K562 (cell line): ENCODE measurements at regions not wholly inside any gene's neighbourhood (a gene's known extent, or its start where the extent isn't known, plus 50 kb on each side); places are given as distances from the start of the nearest gene placed in this dataset.

Experiments used
- BRD4 ChIP-seq: fragments of 200-600 bp; sonication (generic); IDR thresholded peaks from 2 replicates; pipeline ENCODE4 v1.6.1; 2017; ENCODE audit warnings: inconsistent platforms
- CBX2 ChIP-seq: fragments of 200-600 bp; sonication (generic); IDR thresholded peaks from one replicate; pipeline ENCODE4 v1.6.1; 2012; ENCODE audit warnings: mild to moderate bottlenecking, low read length, inconsistent platforms; ENCODE audit not compliant: insufficient read depth, poor library complexity, severe bottlenecking
- ZFX ChIP-seq: sonication (generic); formaldehyde crosslinking; IDR thresholded peaks from 2 replicates; pipeline ENCODE4 v1.8.0; 2022; ENCODE audit warnings: mild to moderate bottlenecking, missing genetic modification reagents, moderate library complexity
- ZNF212 ChIP-seq: fragments of 450-650 bp; formaldehyde crosslinking; IDR thresholded peaks from 2 replicates; pipeline ENCODE4 v1.4.0; 2020; ENCODE audit warnings: mild to moderate bottlenecking
- ZNF717 ChIP-seq: fragments of 250-450 bp; sonication (Bioruptor Pico); IDR thresholded peaks from 2 replicates; pipeline ENCODE4 v1.5.0; 2021
- ZSCAN32 ChIP-seq: fragments of 450-650 bp; formaldehyde crosslinking; IDR thresholded peaks from 2 replicates; pipeline ENCODE4 v1.4.0; 2020; ENCODE audit warnings: mild to moderate bottlenecking, moderate library complexity
- TF ChIP-seq, protein P1 (sequence below), 2 experiments: fragments of 450-650 bp in 1 of 2; sonication (generic) in 1 of 2; formaldehyde crosslinking in 1 of 2; IDR thresholded peaks; 2 replicates each; pipeline versions ENCODE4 v1.7.1 to v1.9.0; 2016 to 2022; ENCODE audit warnings: inconsistent platforms in 1 of 2, mild to moderate bottlenecking in 1 of 2, missing genetic modification reagents in 1 of 2
- TF ChIP-seq, protein P2 (sequence below): fragments of 450-650 bp; IDR thresholded peaks from 2 replicates; pipeline ENCODE4 v1.7.1; 2018; ENCODE audit warnings: mild to moderate bottlenecking, low read depth; ENCODE audit not compliant: partially characterized antibody
- TF ChIP-seq, protein P3 (sequence below): fragments of 450-650 bp; IDR thresholded peaks from 2 replicates; pipeline ENCODE4 v1.6.1; 2016; ENCODE audit warnings: antibody characterized with exemption
- TF ChIP-seq, protein P4 (sequence below): sonication (generic); formaldehyde crosslinking; IDR thresholded peaks from 2 replicates; pipeline ENCODE4 v1.9.0; 2022; ENCODE audit warnings: mild to moderate bottlenecking, missing genetic modification reagents
- TF ChIP-seq, protein P5 (sequence below): fragments of 250-450 bp; sonication (Bioruptor Pico); IDR thresholded peaks from 2 replicates; pipeline ENCODE4 v1.8.0; 2021; ENCODE audit warnings: moderate library complexity, mild to moderate bottlenecking, inconsistent platforms

DNA sequence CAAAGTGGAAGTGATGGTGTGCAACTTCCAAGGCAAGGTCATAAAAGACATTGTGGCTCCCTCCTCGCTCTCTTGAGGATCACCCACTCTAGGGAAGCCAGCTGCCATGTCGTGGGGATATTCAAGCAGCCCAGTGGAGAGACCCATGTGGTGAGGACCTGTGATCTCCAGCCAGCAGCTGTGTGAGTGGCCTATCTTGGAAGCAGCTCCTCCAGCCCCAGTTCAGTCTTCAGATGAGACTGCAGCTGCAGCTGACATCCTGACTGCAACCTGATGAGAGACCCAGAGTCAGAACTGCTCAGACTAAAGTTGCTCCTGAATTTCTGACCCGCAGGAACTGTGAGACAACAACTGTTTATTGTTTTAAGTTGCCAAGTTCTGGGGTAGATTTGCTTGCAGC, 86.4 kb upstream of the GRK3 start (continued):
- TF ChIP-seq, protein P1, sequence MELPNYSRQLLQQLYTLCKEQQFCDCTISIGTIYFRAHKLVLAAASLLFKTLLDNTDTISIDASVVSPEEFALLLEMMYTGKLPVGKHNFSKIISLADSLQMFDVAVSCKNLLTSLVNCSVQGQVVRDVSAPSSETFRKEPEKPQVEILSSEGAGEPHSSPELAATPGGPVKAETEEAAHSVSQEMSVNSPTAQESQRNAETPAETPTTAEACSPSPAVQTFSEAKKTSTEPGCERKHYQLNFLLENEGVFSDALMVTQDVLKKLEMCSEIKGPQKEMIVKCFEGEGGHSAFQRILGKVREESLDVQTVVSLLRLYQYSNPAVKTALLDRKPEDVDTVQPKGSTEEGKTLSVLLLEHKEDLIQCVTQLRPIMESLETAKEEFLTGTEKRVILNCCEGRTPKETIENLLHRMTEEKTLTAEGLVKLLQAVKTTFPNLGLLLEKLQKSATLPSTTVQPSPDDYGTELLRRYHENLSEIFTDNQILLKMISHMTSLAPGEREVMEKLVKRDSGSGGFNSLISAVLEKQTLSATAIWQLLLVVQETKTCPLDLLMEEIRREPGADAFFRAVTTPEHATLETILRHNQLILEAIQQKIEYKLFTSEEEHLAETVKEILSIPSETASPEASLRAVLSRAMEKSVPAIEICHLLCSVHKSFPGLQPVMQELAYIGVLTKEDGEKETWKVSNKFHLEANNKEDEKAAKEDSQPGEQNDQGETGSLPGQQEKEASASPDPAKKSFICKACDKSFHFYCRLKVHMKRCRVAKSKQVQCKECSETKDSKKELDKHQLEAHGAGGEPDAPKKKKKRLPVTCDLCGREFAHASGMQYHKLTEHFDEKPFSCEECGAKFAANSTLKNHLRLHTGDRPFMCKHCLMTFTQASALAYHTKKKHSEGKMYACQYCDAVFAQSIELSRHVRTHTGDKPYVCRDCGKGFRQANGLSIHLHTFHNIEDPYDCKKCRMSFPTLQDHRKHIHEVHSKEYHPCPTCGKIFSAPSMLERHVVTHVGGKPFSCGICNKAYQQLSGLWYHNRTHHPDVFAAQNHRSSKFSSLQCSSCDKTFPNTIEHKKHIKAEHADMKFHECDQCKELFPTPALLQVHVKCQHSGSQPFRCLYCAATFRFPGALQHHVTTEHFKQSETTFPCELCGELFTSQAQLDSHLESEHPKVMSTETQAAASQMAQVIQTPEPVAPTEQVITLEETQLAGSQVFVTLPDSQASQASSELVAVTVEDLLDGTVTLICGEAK (IDR thresholded peaks at IDR 0.05): no peak
- TF ChIP-seq, protein P1 (CRISPR knock-in tag; IDR thresholded peaks at IDR 0.05): no peak
- TF ChIP-seq ZNF212 (CRISPR knock-in tag) (no peak), BRD4 (no peak), ZSCAN32 (no peak), ZFX (no peak), CBX2 (no peak), ZNF717 (no peak)
- TF ChIP-seq, protein P2, sequence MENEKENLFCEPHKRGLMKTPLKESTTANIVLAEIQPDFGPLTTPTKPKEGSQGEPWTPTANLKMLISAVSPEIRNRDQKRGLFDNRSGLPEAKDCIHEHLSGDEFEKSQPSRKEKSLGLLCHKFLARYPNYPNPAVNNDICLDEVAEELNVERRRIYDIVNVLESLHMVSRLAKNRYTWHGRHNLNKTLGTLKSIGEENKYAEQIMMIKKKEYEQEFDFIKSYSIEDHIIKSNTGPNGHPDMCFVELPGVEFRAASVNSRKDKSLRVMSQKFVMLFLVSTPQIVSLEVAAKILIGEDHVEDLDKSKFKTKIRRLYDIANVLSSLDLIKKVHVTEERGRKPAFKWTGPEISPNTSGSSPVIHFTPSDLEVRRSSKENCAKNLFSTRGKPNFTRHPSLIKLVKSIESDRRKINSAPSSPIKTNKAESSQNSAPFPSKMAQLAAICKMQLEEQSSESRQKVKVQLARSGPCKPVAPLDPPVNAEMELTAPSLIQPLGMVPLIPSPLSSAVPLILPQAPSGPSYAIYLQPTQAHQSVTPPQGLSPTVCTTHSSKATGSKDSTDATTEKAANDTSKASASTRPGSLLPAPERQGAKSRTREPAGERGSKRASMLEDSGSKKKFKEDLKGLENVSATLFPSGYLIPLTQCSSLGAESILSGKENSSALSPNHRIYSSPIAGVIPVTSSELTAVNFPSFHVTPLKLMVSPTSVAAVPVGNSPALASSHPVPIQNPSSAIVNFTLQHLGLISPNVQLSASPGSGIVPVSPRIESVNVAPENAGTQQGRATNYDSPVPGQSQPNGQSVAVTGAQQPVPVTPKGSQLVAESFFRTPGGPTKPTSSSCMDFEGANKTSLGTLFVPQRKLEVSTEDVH: no peak
- TF ChIP-seq, protein P3, sequence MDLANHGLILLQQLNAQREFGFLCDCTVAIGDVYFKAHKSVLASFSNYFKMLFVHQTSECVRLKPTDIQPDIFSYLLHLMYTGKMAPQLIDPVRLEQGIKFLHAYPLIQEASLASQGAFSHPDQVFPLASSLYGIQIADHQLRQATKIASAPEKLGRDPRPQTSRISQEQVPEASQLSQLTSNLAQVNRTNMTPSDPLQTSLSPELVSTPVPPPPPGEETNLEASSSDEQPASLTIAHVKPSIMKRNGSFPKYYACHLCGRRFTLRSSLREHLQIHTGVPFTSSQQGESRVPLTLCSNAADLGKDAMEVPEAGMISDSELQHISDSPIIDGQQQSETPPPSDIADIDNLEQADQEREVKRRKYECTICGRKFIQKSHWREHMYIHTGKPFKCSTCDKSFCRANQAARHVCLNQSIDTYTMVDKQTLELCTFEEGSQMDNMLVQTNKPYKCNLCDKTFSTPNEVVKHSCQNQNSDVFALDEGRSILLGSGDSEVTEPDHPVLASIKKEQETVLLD: no peak
- TF ChIP-seq, protein P4, sequence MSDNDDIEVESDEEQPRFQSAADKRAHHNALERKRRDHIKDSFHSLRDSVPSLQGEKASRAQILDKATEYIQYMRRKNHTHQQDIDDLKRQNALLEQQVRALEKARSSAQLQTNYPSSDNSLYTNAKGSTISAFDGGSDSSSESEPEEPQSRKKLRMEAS (CRISPR knock-in tag): no peak
- TF ChIP-seq, protein P5, sequence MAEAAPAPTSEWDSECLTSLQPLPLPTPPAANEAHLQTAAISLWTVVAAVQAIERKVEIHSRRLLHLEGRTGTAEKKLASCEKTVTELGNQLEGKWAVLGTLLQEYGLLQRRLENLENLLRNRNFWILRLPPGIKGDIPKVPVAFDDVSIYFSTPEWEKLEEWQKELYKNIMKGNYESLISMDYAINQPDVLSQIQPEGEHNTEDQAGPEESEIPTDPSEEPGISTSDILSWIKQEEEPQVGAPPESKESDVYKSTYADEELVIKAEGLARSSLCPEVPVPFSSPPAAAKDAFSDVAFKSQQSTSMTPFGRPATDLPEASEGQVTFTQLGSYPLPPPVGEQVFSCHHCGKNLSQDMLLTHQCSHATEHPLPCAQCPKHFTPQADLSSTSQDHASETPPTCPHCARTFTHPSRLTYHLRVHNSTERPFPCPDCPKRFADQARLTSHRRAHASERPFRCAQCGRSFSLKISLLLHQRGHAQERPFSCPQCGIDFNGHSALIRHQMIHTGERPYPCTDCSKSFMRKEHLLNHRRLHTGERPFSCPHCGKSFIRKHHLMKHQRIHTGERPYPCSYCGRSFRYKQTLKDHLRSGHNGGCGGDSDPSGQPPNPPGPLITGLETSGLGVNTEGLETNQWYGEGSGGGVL (CRISPR knock-in tag): no peak
